H1 (cell line): ENCODE measurements at regions not wholly inside any gene's neighbourhood (a gene's known extent, or its start where the extent isn't known, plus 50 kb on each side); places are given as distances from the start of the nearest gene placed in this dataset.

Experiments
- CTCF ChIA-PET: fragments of 300-600 bp; sonication (Branson Sonifier 250); formaldehyde crosslinking; loops from one replicate; lab custom pipeline; 2021; ENCODE audit not compliant: partially characterized antibody; lab: Charles Lee
- POLR2A ChIA-PET: fragments of 300-600 bp; sonication (Branson Sonifier 250); formaldehyde crosslinking; loops from one replicate; lab custom pipeline; 2021; ENCODE audit warnings: inconsistent platforms; ENCODE audit not compliant: partially characterized antibody; lab: Charles Lee
- DNase-seq, 2 experiments: peaks; one replicate each; pipeline versions ENCODE4 v3.0.0 to v3.0.0-alpha.2; 2010 to 2022; ENCODE audit warnings: low spot score in 2 of 2, low read depth in 1 of 2, mixed read lengths in 1 of 2
- FAIRE-seq: peaks from 2 replicates; lab custom pipeline; 2011; peaks lifted over from hg19 to GRCh38; lab: Jason Lieb, UNC
- H2AFZ ChIP-seq: 2 replicates; pipeline ENCODE4 v1.8.1; 2012; ENCODE audit warnings: low read length, inconsistent platforms
- H2AK5ac ChIP-seq: 2 replicates; pipeline ENCODE4 v1.6.1; 2013; ENCODE audit warnings: low read depth, low read length
- H2BK120ac ChIP-seq: replicated peaks from 2 replicates; pipeline ENCODE3; 2013; ENCODE audit warnings: low read depth, low read length, inconsistent platforms
- H2BK12ac ChIP-seq: 2 replicates; pipeline ENCODE4 v1.6.1; 2013; ENCODE audit warnings: low read depth, low read length
- H2BK15ac ChIP-seq: 2 replicates; pipeline ENCODE4 v1.6.1; 2013; ENCODE audit warnings: low read length
- H2BK20ac ChIP-seq: 2 replicates; pipeline ENCODE4 v1.6.1; 2013; ENCODE audit warnings: low read length
- H2BK5ac ChIP-seq: 2 replicates; pipeline ENCODE4 v1.6.1; 2013; ENCODE audit warnings: low read depth, low read length
- H3K14ac ChIP-seq: 2 replicates; pipeline ENCODE4 v1.6.1; 2013; ENCODE audit warnings: inconsistent platforms; ENCODE audit not compliant: insufficient read length
- H3K18ac ChIP-seq: 2 replicates; pipeline ENCODE4 v1.6.1; 2013; ENCODE audit warnings: low read length; ENCODE audit errors: extremely low read depth
- H3K23ac ChIP-seq: 2 replicates; pipeline ENCODE4 v1.6.1; 2013; ENCODE audit warnings: inconsistent platforms; ENCODE audit not compliant: insufficient read length
- H3K23me2 ChIP-seq: 2 replicates; pipeline ENCODE4 v1.6.1; 2013; ENCODE audit warnings: low read depth, low read length
- H3K27ac ChIP-seq: 2 replicates; pipeline ENCODE4 v1.6.1; 2011; ENCODE audit warnings: low read depth, low read length, inconsistent platforms
- H3K27me3 ChIP-seq, 4 experiments: replicated peaks in 1 of 4; 1 replicate in 1 of 4; 2 replicates in 3 of 4; pipeline versions ENCODE4 v1.6.1 to v1.8.1; 2011 to 2013; ENCODE audit warnings: low read length in 3 of 4, mild to moderate bottlenecking in 3 of 4, inconsistent platforms in 2 of 4, mixed read lengths in 2 of 4, moderate library complexity in 1 of 4; ENCODE audit not compliant: control insufficient read depth in 3 of 4, insufficient read depth in 3 of 4; ENCODE audit errors: extremely low read depth in 1 of 4
- H3K36me3 ChIP-seq, 4 experiments: 2 replicates each; pipeline versions ENCODE4 v1.6.1 to v1.8.1; 2011 to 2013; ENCODE audit warnings: mild to moderate bottlenecking in 4 of 4, low read length in 3 of 4, moderate library complexity in 2 of 4, control low read depth in 1 of 4, inconsistent platforms in 1 of 4; ENCODE audit not compliant: insufficient read depth in 4 of 4, control insufficient read depth in 2 of 4
- H3K4ac ChIP-seq: replicated peaks from 2 replicates; pipeline ENCODE3; 2013; ENCODE audit warnings: low read length, low read depth, mixed read lengths, inconsistent platforms; ENCODE audit not compliant: insufficient read length
- H3K4me1 ChIP-seq, 4 experiments: replicated peaks in 1 of 4; 1 replicate in 1 of 4; 2 replicates in 3 of 4; pipeline versions ENCODE4 v1.6.1 to v1.8.1; 2011 to 2013; ENCODE audit warnings: low read length in 3 of 4, inconsistent platforms in 2 of 4, mixed read lengths in 1 of 4; ENCODE audit not compliant: insufficient read depth in 4 of 4, control insufficient read depth in 3 of 4
- H3K4me2 ChIP-seq, 2 experiments: 2 replicates each; pipeline versions ENCODE4 v1.6.1 to v1.8.1; 2011 to 2013; ENCODE audit warnings: low read depth in 2 of 2, low read length in 2 of 2, control low read depth in 1 of 2, inconsistent platforms in 1 of 2, mild to moderate bottlenecking in 1 of 2; ENCODE audit not compliant: insufficient read depth in 1 of 2
- H3K4me3 ChIP-seq, 4 experiments: fragments of 200-600, 300-600 bp in 1 of 4; sonication (generic), shearing (Covaris generic), sonication (Bioruptor Twin) in 1 of 4; 2 replicates each; pipeline versions ENCODE4 v1.5.1 to v1.8.1; 2011 to 2016; ENCODE audit warnings: low read length in 4 of 4, low read depth in 3 of 4, control low read depth in 2 of 4, inconsistent platforms in 2 of 4, mild to moderate bottlenecking in 2 of 4, mixed read lengths in 1 of 4, moderate library complexity in 1 of 4; ENCODE audit not compliant: insufficient read depth in 2 of 4; ENCODE audit errors: extremely low read depth in 1 of 4
- H3K56ac ChIP-seq: replicated peaks from 2 replicates; pipeline ENCODE3; 2013; ENCODE audit warnings: low read depth, mild to moderate bottlenecking, mixed read lengths, low read length, inconsistent platforms; ENCODE audit not compliant: insufficient read length
- H3K79me1 ChIP-seq: 2 replicates; pipeline ENCODE4 v1.6.1; 2013; ENCODE audit warnings: low read depth, low read length, control low read depth
- H3K79me2 ChIP-seq, 2 experiments: 2 replicates each; pipeline versions ENCODE4 v1.6.1 to v1.8.1; 2012 to 2013; ENCODE audit warnings: low read length in 2 of 2, mild to moderate bottlenecking in 2 of 2, inconsistent platforms in 1 of 2; ENCODE audit not compliant: insufficient read depth in 2 of 2, control insufficient read depth in 1 of 2
- H3K9ac ChIP-seq, 4 experiments: replicated peaks in 1 of 4; 1 replicate in 1 of 4; 2 replicates in 3 of 4; pipeline versions ENCODE4 v1.6.1 to v1.8.1; 2011 to 2013; ENCODE audit warnings: low read depth in 3 of 4, low read length in 3 of 4, control low read depth in 2 of 4, mild to moderate bottlenecking in 2 of 4, moderate library complexity in 2 of 4, inconsistent platforms in 1 of 4; ENCODE audit errors: extremely low read depth in 1 of 4
- H3K9me3 ChIP-seq, 2 experiments: 2 replicates each; pipeline versions ENCODE4 v1.6.1 to v1.8.1; 2012 to 2013; ENCODE audit warnings: mild to moderate bottlenecking in 2 of 2, moderate library complexity in 2 of 2, control low read depth in 1 of 2, inconsistent platforms in 1 of 2, low read depth in 1 of 2, low read length in 1 of 2, mixed read lengths in 1 of 2; ENCODE audit not compliant: insufficient read depth in 2 of 2
- H4K20me1 ChIP-seq, 2 experiments: replicated peaks in 1 of 2; 2 replicates each; pipeline versions ENCODE3 to v1.8.1; 2011 to 2013; ENCODE audit warnings: inconsistent platforms in 2 of 2, low read length in 2 of 2, mild to moderate bottlenecking in 1 of 2; ENCODE audit not compliant: insufficient read depth in 2 of 2, control insufficient read depth in 1 of 2
- H4K5ac ChIP-seq: 2 replicates; pipeline ENCODE4 v1.6.1; 2013; ENCODE audit warnings: low read length, low read depth, mixed read lengths, inconsistent platforms; ENCODE audit not compliant: insufficient read length
- H4K8ac ChIP-seq: 2 replicates; pipeline ENCODE4 v1.8.0; 2013; ENCODE audit warnings: mild to moderate bottlenecking, moderate library complexity, low read length, inconsistent platforms; ENCODE audit not compliant: insufficient read depth; ENCODE audit errors: extremely low read depth
- H4K91ac ChIP-seq: replicated peaks from 2 replicates; pipeline ENCODE3; 2013; ENCODE audit warnings: low read length, mixed read lengths, inconsistent platforms; ENCODE audit not compliant: insufficient read length
- BACH1 ChIP-seq: IDR thresholded peaks from 2 replicates; pipeline ENCODE4 v1.6.1; 2012; ENCODE audit warnings: low read length, improper control_type of control experiment
- CHD1 ChIP-seq: IDR thresholded peaks from 2 replicates; pipeline ENCODE4 v1.6.1; 2012; ENCODE audit warnings: low read depth, low read length, improper control_type of control experiment
- CTBP2 ChIP-seq: IDR thresholded peaks from 2 replicates; pipeline ENCODE4 v1.7.0; 2011; ENCODE audit warnings: borderline replicate concordance, mild to moderate bottlenecking, moderate library complexity, mixed read lengths, low read length; ENCODE audit not compliant: insufficient read depth, insufficient read length
- EGR1 ChIP-seq: IDR thresholded peaks from 2 replicates; pipeline ENCODE4 v1.6.1; 2011; ENCODE audit warnings: low read depth, low read length, borderline replicate concordance
- GTF2F1 ChIP-seq: IDR thresholded peaks from 2 replicates; pipeline ENCODE4 v1.6.1; 2012; ENCODE audit warnings: low read depth, low read length, improper control_type of control experiment, borderline replicate concordance
- KDM1A ChIP-seq: fragments of 200-600, 300-600 bp; sonication (generic); IDR thresholded peaks from 2 replicates; pipeline ENCODE4 v1.7.1; 2016; ENCODE audit warnings: mild to moderate bottlenecking, low read length, borderline replicate concordance
- KDM5A ChIP-seq: fragments of 200-600 bp; IDR thresholded peaks from 2 replicates; pipeline ENCODE4 v1.7.1; 2012; ENCODE audit warnings: mild to moderate bottlenecking, low read length, inconsistent platforms, mixed read lengths
- NANOG ChIP-seq: IDR thresholded peaks from 2 replicates; pipeline ENCODE4 v1.6.1; 2011; ENCODE audit warnings: low read length, low read depth, mild to moderate bottlenecking, inconsistent platforms; ENCODE audit not compliant: insufficient read depth, poor library complexity, severe bottlenecking
- POLR2AphosphoS5 ChIP-seq: IDR thresholded peaks from 2 replicates; pipeline ENCODE4 v1.6.1; 2011; ENCODE audit warnings: low read depth, low read length
- RAD21 ChIP-seq, 2 experiments: IDR thresholded peaks in 1 of 2; conservative IDR thresholded peaks in 1 of 2; 2 replicates each; pipeline ENCODE4 v1.6.1; 2011; ENCODE audit warnings: low read depth in 2 of 2, low read length in 2 of 2, improper control_type of control experiment in 1 of 2, inconsistent platforms in 1 of 2, mild to moderate bottlenecking in 1 of 2, moderate library complexity in 1 of 2
- SP4 ChIP-seq: IDR thresholded peaks from 2 replicates; pipeline ENCODE4 v1.6.1; 2012; ENCODE audit warnings: low read length, inconsistent platforms
- TBP ChIP-seq: IDR thresholded peaks from 2 replicates; pipeline ENCODE4 v1.6.1; 2011; ENCODE audit warnings: low read depth, low read length, improper control_type of control experiment
- ZNF274 ChIP-seq: IDR thresholded peaks from 2 replicates; pipeline ENCODE4 v1.7.0; 2012; ENCODE audit warnings: low read length, borderline replicate concordance; ENCODE audit errors: extremely low read depth
- WGBS, 2 experiments: shearing (Covaris generic) in 1 of 2; methylation state at CpG; one replicate each; pipeline versions ENCODE4 v1.1.6 to v1.1.7; 2013 to 2015; ENCODE audit warnings: low lambda C conversion rate in 2 of 2, mixed read lengths in 2 of 2, inconsistent platforms in 1 of 2, low coverage in 1 of 2, missing lambda C conversion rate in 1 of 2; ENCODE audit not compliant: insufficient replicate concordance in 2 of 2, insufficient coverage in 1 of 2, insufficient read length in 1 of 2; ENCODE audit errors: extremely low coverage in 1 of 2, missing lambda C conversion rate in 1 of 2; 5-methylcytosine and 5-hydroxymethylcytosine counted together
- TF ChIP-seq, protein P1 (sequence below): IDR thresholded peaks from 2 replicates; pipeline ENCODE4 v1.6.1; 2011; ENCODE audit warnings: low read depth, mild to moderate bottlenecking, low read length; ENCODE audit not compliant: insufficient read depth

DNA sequence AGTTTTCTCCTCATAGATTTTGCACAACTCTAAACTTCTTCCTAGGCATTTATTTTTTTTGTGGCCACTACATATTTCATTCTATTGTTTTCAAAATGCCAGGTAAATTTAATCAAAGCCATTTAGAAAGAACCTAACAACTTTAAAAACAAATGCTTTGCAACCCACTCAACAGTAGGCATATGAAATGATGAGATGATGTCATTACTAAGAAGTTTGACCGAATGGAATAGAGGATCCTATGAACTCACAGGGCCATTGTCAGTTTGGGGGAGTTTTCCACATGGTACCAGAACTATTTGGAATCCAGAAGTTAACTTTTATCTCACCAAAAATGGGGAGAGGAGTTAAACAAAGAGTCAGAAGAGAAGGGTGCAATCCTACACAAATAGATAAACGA, 100.7 kb upstream of the INHBA start:
- Histone ChIP-seq H2BK5ac (no peak overlapping the region), H3K4ac (no peak overlapping the region), H3K23me2 (no peaks in the 10 kb centered on the region), H3K27ac (no peak overlapping the region), H3K14ac (no peak overlapping the region), H2BK15ac (no peak overlapping the region), H4K5ac (no peak overlapping the region), H3K4me2 (no peak overlapping the region), H3K4me3 (no peak overlapping the region), H3K79me2 (no peaks in the 10 kb centered on the region), H3K23ac (no peak overlapping the region), H4K8ac (no peak overlapping the region), H3K27me3 (no peaks in the 10 kb centered on the region), H4K91ac (no peak overlapping the region), H2BK120ac (no peak overlapping the region), H3K4me1 (no peaks in the 10 kb centered on the region; a peak in 2 of 7 replicates), H3K79me1 (no peaks in the 10 kb centered on the region), H3K56ac (no peak overlapping the region), H3K18ac (no peak overlapping the region), H3K36me3 (no peaks in the 10 kb centered on the region), H3K9ac (no peak overlapping the region), H3K9me3 (no peaks in the 10 kb centered on the region), H2BK12ac (no peak overlapping the region), H2BK20ac (no peak overlapping the region), H2AK5ac (no peak overlapping the region), H4K20me1 (no peaks in the 10 kb centered on the region), H2AFZ (no peak overlapping the region)
- WGBS, 2 experiments: 94% methylated on average over 2 of the region's 2 CpGs; no CpG with 5 or more reads in 1 of the 2 experiments
- ChIA-PET POLR2A (no interaction called here), CTCF (interaction anchor here (0.6 kb wide), 1 partner anchor 7 kb away, joined by 3 read pairs; no protein-coding TSS in a partner anchor)
- TF ChIP-seq POLR2AphosphoS5 (no peak), KDM1A (no peak), GTF2F1 (no peak), BACH1 (no peak), KDM5A (no peak), EGR1 (no peak), TBP (no peak), SP4 (no peak), CHD1 (no peak), ZNF274 (no peak), CTBP2 (no peak), RAD21 (IDR thresholded peaks at IDR 0.05 in 1 of 2, conservative IDR thresholded peaks at IDR 0.05 in 1 of 2; ENCODE audit: low read depth in 2 of 2, low read length in 2 of 2) (no peak), NANOG (no peak)
- TF ChIP-seq, protein P1, sequence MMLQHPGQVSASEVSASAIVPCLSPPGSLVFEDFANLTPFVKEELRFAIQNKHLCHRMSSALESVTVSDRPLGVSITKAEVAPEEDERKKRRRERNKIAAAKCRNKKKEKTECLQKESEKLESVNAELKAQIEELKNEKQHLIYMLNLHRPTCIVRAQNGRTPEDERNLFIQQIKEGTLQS: no peak
- no peak for FAIRE-seq
- no peak for DNase-seq
